GM10248 (cell line): ENCODE measurements at regions not wholly inside any gene's neighbourhood (a gene's known extent, or its start where the extent isn't known, plus 50 kb on each side); places are given as distances from the start of the nearest gene placed in this dataset.

ENCODE experiments used
- CTCF ChIA-PET: fragments of 300-600 bp; sonication (Branson Sonifier 250); formaldehyde crosslinking; extraction: SDS; loops from one replicate; lab custom pipeline; 2021; ENCODE audit warnings: antibody characterized with exemption; lab: Yijun Ruan, JAX
- POLR2A ChIA-PET: fragments of 350-650 bp; sonication (Branson Sonifier 250); formaldehyde crosslinking; extraction: SDS; loops from one replicate; lab custom pipeline; 2020; ENCODE audit warnings: antibody characterized with exemption; lab: Yijun Ruan, JAX
- DNase-seq: peaks from one replicate; pipeline ENCODE4 v3.0.0; 2012; ENCODE audit errors: extremely low spot score
- CTCF ChIP-seq: IDR thresholded peaks from 2 replicates; pipeline ENCODE4 v1.5.1; 2012; ENCODE audit warnings: mild to moderate bottlenecking, low read depth; ENCODE audit errors: extremely low read depth, missing control alignments, control extremely low read depth

GRCh38 chr11:45470794-45471167 is 184.6 kb upstream of the SYT13 start:
- POLR2A ChIA-PET: no interaction called here
- CTCF ChIA-PET: no interaction called here

GRCh38 chr11:45470151-45470793 is 184.1 kb upstream of the SYT13 start:
- CTCF ChIA-PET: no interaction called here

More at GRCh38 chr11:45470794-45471167, 184.6 kb upstream of the SYT13 start:
- TF ChIP-seq CTCF: no peak
- DNase-seq: no peak

GRCh38 chr11:45468267-45468856 is 182.2 kb upstream of the SYT13 start:
- ChIA-PET POLR2A (no interaction called here), CTCF (interaction anchor here (0.7 to 2.0 kb wide), 4 partner anchors 8 to 303 kb away, joined by 3 to 7 read pairs (median 4); no protein-coding TSS in a partner anchor)
- TF ChIP-seq CTCF: no peak
- DNase-seq: no peak

More at GRCh38 chr11:45470151-45470793, 184.1 kb upstream of the SYT13 start:
- TF ChIP-seq CTCF: no peak
- POLR2A ChIA-PET: no interaction called here
- DNase-seq: no peak

- CTCF ChIA-PET: interaction anchor here (0.8 kb wide), 1 partner anchor 11 kb away, joined by 3 read pairs; no protein-coding TSS in a partner anchor
- POLR2A ChIA-PET: no interaction called here
- no peak for TF ChIP-seq CTCF
- DNase-seq: no peak
Observed at GRCh38 chr11:45463541-45463940, 177.4 kb upstream of the SYT13 start.

GRCh38 chr11:45461514-45461913 is 175.4 kb upstream of the SYT13 start:
- ChIA-PET CTCF (no interaction called here), POLR2A (no interaction called here)
- TF ChIP-seq CTCF: no peak
- DNase-seq: no peak

GRCh38 chr11:45459491-45459890 is 173.3 kb upstream of the SYT13 start:
- ChIA-PET CTCF (no interaction called here), POLR2A (no interaction called here)
- DNase-seq: no peak
- TF ChIP-seq CTCF: no peak

GRCh38 chr11:45458269-45458668 is 172.1 kb upstream of the SYT13 start:
- no peak for DNase-seq
- ChIA-PET CTCF (no interaction called here), POLR2A (no interaction called here)
- no peak for TF ChIP-seq CTCF
